ENCODE measurements at regions not wholly inside any gene's neighbourhood (a gene's known extent, or its start where the extent isn't known, plus 50 kb on each side); places are given as distances from the start of the nearest gene placed in this dataset.
A peak's percentile ranks its signal among the peaks of the same experiment; 100 is the strongest.
"Not testable (repeated sequence)": the region's sequence is repeated elsewhere in the genome, so short reads cannot be mapped to it uniquely, and the experiment has no call there.

GRCh38 chr5:6246820-6247437 is 131.4 kb downstream of the MED10 start:
- no peak for TF ChIP-seq CTCF (IDR thresholded peaks at IDR 0.05)
- no peak for TF ChIP-seq POLR2A (IDR thresholded peaks at IDR 0.05; ENCODE audit: low read depth)
- Histone ChIP-seq H3K4me3 (no peak overlapping the region), H3K4me1 (no peaks in the 10 kb centered on the region), H3K9me3 (no peaks in the 10 kb centered on the region), H3K27me3 (no peaks in the 10 kb centered on the region), H3K27ac (replicated peaks in 1 of 4) (no peak overlapping the region), H3K36me3 (no peaks in the 10 kb centered on the region)
- intact Hi-C loops (cut with DNase I) = no loop called here
- WGBS = 82% methylated on average over 4 of the region's 4 CpGs
- DNase-seq (ENCODE audit: extremely low spot score) = peak; percentile 37

- Histone ChIP-seq H3K4me1 (no peaks in the 10 kb centered on the region), H3K36me3 (no peaks in the 10 kb centered on the region), H3K9me3 (peaks cover 0 to 6% (median 0%) of the 10 kb centered on the region in 4 donors), H3K27me3 (no peaks in the 10 kb centered on the region), H3K4me3 (no peak overlapping the region), H3K27ac (replicated peaks in 1 of 4) (no peak overlapping the region)
- 66% methylated on average over 2 of the region's 2 CpGs for WGBS
- intact Hi-C loops (cut with DNase I) = no loop called here
- TF ChIP-seq CTCF (IDR thresholded peaks at IDR 0.05) (no peak), POLR2A (IDR thresholded peaks at IDR 0.05; ENCODE audit: low read depth) (no peak), EP300 (IDR thresholded peaks at IDR 0.05) (no peak), POLR2AphosphoS5 (IDR thresholded peaks at IDR 0.05) (no peak)
- no peak for DNase-seq (ENCODE audit: extremely low spot score)
These were observed 134.0 kb downstream of the MED10 start for GRCh38 chr5:6244339-6244714.

- H3K27ac ChIP-seq (replicated peaks in 1 of 4) = no peak overlapping the region
- intact Hi-C loops (cut with DNase I) = no loop called here
- H3K27me3 ChIP-seq = no peaks in the 10 kb centered on the region
- H3K4me1 ChIP-seq = no peaks in the 10 kb centered on the region
- H3K36me3 ChIP-seq = no peaks in the 10 kb centered on the region
- peaks cover 0 to 6% (median 0%) of the 10 kb centered on the region in 4 donors for H3K9me3 ChIP-seq
- TF ChIP-seq CTCF (IDR thresholded peaks at IDR 0.05) = no peak
- no peak for TF ChIP-seq POLR2AphosphoS5 (IDR thresholded peaks at IDR 0.05)
- no peak for TF ChIP-seq EP300 (IDR thresholded peaks at IDR 0.05)
- no peak for TF ChIP-seq POLR2A (IDR thresholded peaks at IDR 0.05; ENCODE audit: low read depth)
- WGBS = 82% methylated on average over 4 of the region's 5 CpGs
- H3K4me3 ChIP-seq = no peak overlapping the region
- DNase-seq (ENCODE audit: extremely low spot score) = peak; percentile 78
These were observed 134.5 kb downstream of the MED10 start for GRCh38 chr5:6243706-6244338.

GRCh38 chr5:6241056-6241455 is 137.3 kb downstream of the MED10 start:
- H3K27ac ChIP-seq (replicated peaks in 1 of 4); H3K4me1 ChIP-seq; H3K9me3 ChIP-seq; H3K36me3 ChIP-seq; intact Hi-C loops (cut with DNase I); DNase-seq (ENCODE audit: extremely low spot score); H3K4me3 ChIP-seq; H3K27me3 ChIP-seq: not testable (repeated sequence)

GRCh38 chr5:6236858-6237481 is 141.4 kb downstream of the MED10 start:
- intact Hi-C loops (cut with DNase I) = no loop called here
- Histone ChIP-seq H3K36me3 (no peaks in the 10 kb centered on the region), H3K27ac (replicated peaks in 1 of 4) (no peak overlapping the region), H3K4me1 (no peaks in the 10 kb centered on the region), H3K27me3 (no peaks in the 10 kb centered on the region), H3K4me3 (no peak overlapping the region), H3K9me3 (peaks cover 0 to 6% (median 0%) of the 10 kb centered on the region in 4 donors)
- peak; percentile 60 for DNase-seq (ENCODE audit: extremely low spot score)
- WGBS = 78% methylated on average over 8 of the region's 8 CpGs
- TF ChIP-seq CTCF (IDR thresholded peaks at IDR 0.05) (no peak), POLR2AphosphoS5 (IDR thresholded peaks at IDR 0.05) (no peak), EP300 (IDR thresholded peaks at IDR 0.05) (no peak), POLR2A (IDR thresholded peaks at IDR 0.05; ENCODE audit: low read depth) (no peak)
